Right hindlimb (tissue), 1 donor: ENCODE measurements at regions not wholly inside any gene's neighbourhood (a gene's known extent, or its start where the extent isn't known, plus 50 kb on each side); places are given as distances from the start of the nearest gene placed in this dataset.
"Not testable (repeated sequence)": the region's sequence is repeated elsewhere in the genome, so short reads cannot be mapped to it uniquely, and the experiment has no call there.

Source experiments
- DNase-seq: peaks from one replicate; pipeline ENCODE4 v3.0.0-alpha.2; 2018

- DNase-seq = no peak
Measured at GRCh38 chr13:85597790-85598500, 201.3 kb downstream of the SLITRK6 start.

DNA sequence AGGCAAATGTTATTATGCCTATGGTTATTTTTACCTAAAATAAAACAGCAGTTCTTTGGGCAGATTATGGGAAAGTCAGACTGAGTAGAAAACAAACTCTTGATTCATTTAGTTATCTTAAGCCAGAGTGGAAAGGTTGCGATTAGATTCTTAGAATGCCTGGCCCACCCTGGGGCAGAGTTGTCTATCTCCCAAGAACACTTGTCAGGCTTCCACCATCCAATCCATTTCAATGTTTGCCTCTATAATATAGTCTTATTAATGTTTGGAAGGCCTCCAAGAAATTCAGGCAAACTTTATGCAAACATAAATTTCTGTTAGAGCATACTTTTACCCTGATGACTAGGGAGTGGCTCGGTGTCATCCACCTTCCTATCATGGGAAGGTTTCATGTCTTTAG lies 207.0 kb downstream of the SLITRK6 start:
- no peak for DNase-seq

DNA sequence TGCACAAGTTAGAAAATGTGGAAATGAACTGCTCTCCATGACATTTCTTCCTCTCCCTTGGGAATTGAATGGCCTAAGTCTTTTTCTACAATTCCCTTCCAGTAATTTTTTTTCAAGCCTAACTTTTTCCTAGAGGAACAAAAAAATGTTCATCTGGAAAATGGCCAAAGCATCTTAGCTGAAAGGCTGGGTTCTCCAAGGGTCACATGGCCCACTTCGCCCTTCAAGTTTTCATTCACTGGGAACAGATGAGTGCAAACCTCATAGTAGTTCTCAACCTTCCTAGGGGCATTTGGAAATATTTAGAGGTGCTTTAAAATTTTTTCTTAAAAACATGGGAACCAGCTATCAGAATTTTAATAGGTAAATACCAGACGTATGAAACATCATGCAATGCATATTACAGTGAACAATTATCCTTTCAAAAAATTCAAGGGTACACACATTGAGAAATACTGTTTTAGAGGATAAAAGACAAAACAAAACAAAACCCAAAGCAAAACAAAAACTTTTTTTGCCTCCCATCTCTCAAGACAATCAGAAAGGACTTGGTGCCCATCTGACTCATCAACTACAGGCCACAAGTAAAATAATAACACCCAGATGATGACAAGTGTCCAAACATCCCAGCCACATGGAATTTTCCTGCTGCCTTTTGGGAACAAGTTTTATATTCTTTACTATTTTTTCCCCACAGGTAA lies 208.8 kb downstream of the SLITRK6 start:
- no peak for DNase-seq

DNA sequence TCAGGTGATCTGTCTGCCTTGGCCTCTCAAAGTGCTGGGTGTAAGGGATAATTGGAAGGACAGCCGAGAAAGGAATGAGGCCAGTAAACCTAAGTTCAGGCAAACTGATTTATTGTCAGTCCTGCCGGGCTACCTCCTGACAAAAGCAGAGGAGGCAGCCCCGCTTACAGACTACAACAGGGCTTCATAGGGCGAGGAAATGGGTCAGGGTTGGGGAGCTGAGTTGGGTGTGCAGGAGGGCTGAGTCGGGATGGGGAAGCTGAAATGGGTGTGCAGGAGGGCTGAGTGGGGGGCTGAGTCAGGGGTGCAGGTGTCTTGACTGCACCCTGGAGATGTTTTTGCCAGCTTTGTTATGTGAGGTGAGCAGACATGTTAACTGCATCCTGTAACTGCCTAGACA lies 210.2 kb downstream of the SLITRK6 start:
- no peak for DNase-seq

GRCh38 chr13:85588359-85588758 lies 210.9 kb downstream of the SLITRK6 start:
- no peak for DNase-seq

DNA sequence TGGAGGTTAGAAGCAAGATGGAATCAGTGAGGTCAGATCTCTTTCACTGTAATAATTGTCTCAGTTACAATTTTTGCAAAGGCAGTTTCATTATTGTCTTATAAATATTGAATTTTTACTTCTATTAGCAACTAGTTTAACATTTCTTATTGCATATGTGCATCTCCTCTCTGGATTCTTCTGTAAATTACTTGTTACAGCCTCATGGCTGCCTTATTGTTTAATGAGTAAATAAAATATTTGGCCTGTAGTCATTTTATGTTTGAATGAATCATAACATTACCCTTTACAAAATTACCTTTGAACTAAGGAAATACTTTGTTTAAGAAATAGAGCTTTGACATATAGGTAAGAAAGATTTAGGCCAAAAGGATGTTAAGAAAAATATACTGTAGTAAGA lies 212.4 kb downstream of the SLITRK6 start:
- DNase-seq = no peak

DNA sequence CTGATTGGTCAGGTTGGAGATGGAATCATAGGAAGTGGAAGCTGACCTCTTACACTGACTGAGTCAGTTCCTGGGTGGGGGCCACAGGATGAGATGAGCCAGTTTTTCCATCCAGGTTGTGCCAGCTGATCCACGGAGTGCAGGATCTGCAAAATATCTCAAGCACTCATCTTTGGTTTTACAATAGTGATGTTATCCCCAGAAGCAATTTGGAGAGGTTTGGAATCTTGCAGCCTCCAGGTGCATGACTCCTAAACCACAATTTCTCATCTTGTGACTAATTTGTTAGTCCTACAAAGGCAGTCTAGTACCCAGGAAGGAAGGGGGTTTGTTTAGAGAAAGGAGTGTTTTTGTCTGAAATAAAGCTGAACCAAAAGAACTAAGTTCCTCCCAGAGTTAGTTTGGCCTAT lies 212.8 kb downstream of the SLITRK6 start:
- no peak for DNase-seq

GRCh38 chr13:85582890-85583289 lies 216.3 kb downstream of the SLITRK6 start:
- no peak for DNase-seq

DNA sequence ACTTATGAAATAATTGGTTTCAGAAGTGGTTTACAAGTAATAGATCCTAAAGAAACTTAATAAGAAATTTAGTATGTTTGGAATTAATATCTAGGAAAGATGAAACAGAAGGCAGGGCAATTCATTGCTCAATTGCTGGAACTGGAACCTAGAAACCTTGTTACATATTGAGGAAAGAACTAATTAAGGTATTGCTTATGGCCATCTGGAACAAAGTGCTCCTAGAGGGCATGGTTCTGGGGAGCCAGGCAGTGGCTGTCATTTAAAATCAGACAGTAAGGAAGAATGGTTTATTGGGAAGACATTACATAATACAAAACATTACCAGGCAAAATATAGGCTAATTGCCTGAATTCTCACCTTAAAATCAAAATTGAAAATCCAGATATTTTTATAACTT lies 224.1 kb downstream of the SLITRK6 start:
- no peak for DNase-seq

- DNase-seq = no peak
Measured at GRCh38 chr13:85567909-85568308, 231.3 kb downstream of the SLITRK6 start.

- no peak for DNase-seq
Measured at GRCh38 chr13:85565652-85566051, 233.6 kb downstream of the SLITRK6 start.

DNA sequence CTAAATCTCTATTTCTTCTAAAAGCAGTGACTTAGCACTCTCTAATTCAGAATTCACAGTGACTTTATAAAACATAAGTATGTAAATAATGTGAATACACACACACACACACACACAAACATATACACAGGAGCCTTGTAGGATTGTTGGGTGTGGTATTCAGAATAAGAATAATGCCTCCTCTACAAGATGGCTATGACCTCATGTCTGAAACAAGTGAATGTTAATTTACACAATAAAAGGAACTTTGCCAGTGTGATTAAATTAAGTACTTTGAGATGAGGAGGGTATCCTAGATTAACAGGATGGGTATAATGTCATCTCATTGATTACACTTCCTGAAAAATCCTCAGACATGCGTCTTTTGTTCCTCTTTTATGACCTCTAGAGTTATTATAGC lies 234.6 kb downstream of the SLITRK6 start:
- no peak for DNase-seq

DNA sequence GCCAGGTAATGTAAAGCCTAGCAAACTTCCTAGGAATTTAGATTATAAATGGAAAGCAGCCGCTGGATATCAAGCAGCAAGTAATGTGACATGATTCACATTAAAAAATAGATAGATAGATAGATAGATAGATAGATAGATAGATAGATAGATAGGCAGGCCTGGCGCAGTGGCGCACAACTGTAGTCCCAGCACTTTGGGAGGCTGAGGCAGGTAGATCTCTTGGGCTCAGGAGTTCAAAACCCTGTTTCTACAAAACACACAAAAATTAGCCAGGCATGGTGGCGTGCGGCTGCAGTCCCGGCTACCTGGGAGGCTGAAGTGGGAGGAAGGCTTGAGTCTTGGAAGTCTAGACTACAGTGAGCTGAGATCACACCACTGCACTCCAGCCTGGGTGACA lies 236.9 kb downstream of the SLITRK6 start:
- DNase-seq = no peak

DNA sequence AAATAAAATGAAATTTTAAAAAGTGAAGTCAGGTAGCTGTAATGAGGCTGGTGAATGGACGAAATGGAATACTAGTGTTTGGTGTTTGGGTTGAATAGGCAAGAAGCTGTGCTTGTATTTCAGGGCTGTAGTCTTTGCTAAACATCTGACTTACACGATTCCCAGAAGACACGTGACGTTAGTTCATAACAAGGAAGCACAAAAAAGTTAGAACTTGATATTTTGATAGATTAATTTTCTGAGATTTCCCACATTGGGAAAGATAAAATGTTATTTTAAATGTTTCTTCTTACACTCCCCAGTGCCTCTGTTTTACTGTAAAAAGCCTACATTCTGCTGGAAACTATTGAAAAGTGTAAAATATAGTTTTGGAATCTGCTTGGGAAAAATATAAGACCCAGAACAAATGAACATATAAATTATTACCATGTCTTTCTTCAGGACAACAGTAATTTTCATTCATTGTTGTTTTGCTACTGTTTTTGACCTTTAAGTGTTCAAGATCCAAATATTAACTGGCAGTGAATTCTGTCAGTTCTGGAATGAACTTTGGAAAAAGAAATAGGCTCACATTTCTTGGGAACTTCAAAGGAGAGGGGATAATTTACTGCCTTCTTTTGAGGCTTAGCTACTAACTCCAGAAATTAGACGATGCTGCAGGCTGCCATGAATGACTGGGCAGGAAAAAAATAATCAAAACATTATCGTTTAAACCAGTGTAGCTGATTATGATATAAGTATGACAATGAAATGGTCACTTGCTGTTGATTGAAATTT lies 241.3 kb downstream of the SLITRK6 start:
- no peak for DNase-seq

DNA sequence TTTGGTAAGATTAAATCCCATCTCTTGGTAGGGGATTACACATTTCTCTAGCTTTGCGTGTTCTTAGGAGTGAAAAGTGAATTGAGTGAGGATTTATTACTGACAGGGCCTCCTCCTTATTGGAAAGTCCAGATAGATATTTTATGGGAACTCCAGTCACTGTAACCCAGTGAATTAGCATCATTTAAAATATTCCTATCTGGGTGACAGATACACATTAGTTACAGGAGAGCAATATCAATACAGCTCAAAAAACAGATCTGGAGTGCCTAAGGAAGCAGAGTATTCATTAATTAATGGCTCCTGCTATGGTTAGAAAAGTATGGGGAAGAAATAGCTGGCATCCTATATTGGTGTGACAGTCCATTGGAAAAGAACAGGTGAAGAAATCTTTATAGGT lies 248.2 kb downstream of the SLITRK6 start:
- no peak for DNase-seq

DNA sequence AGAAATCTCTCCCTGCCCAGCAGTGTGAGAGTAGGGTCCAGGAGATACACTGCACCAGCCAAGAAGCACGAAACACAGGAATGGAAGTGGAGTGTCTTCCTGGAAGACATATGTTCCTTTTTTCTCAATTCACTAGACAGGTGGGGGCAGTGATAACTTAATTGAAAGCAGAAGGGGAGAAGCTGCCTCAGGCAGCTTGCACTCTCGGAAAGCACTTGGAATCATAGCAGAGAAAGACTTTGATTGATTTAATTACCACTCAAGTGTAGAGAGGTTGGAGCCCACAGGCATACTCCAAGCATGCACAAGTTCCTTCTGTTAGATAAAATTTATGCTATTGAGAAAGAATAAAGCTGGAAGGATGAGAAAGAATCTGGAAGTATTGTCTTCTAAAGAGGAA lies 249.4 kb downstream of the SLITRK6 start:
- no peak for DNase-seq

GRCh38 chr13:85548845-85549244 lies 250.4 kb downstream of the SLITRK6 start:
- DNase-seq = not testable (repeated sequence)

DNA sequence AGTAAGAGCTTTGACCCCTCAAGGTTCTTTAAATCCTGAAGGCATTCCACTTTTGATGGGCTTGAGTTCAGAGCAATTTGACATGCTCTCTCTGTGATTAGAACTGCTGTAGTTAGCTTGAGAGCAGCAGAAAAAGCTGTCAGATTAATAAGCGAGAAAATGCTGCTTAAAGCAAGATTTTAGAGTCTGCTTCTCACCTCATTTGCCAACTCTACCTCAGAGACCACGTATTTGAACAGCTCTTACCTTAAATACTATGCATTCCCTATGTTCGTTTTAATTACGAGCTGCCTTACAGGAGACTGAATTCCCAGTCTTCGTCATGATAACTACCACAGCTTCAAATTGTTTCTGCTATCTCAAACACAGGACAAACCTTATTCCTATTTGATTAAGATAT lies 253.4 kb downstream of the SLITRK6 start:
- DNase-seq = no peak

GRCh38 chr13:85544756-85545155 lies 254.5 kb downstream of the SLITRK6 start:
- no peak for DNase-seq

- DNase-seq = no peak
Measured at GRCh38 chr13:85543144-85543543, 256.1 kb downstream of the SLITRK6 start.

- no peak for DNase-seq
Measured at GRCh38 chr13:85541476-85541875, 257.7 kb downstream of the SLITRK6 start.

DNA sequence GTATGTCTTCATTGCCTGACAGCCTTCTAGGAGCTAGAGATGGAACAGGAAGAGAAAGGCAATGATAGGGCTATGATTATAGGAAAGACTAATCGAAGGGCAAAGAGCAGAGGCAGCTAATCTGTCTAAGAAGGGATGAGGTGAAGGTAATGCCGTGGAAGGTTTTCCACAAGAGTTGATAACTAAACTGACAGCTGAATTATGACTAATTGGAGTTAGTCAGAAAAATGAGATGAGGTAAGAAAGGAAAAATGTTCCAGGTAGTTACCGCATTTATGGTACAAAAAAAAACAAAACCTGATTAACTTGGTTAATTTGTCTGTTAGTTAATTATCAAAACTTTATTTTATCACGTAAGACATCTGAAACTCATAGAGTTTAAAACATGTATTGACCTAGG lies 260.3 kb downstream of the SLITRK6 start:
- no peak for DNase-seq

- DNase-seq = no peak
Measured at GRCh38 chr13:85537601-85538000, 261.6 kb downstream of the SLITRK6 start.

DNA sequence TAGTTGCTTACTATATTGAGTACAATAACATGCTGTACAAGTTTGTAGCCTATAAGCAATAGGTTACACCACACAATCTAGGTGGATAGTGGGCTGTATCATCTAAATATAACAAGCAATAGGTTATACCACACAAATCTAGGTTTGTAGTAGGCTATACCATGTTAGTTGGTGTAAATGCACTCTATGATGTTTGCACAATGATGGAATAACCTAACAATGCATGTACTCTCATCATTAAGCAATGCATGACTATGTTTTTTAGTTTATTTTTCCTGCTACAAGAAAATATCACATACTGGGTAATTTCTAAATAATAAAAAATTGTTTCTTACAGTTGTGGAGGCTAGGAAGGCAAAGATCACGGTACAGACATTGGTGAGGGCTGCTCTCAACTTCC lies 262.5 kb downstream of the SLITRK6 start:
- no peak for DNase-seq
